ENCODE measurements at regions not wholly inside any gene's neighbourhood (a gene's known extent, or its start where the extent isn't known, plus 50 kb on each side); places are given as distances from the start of the nearest gene placed in this dataset.

GRCh38 chr2:163436963-163437362 lies 298.8 kb downstream of the FIGN start:
- H3K4me1 Mint-ChIP-seq, result no peaks in the 10 kb centered on the region
- DNase-seq (no peak), ATAC-seq (no peak)

GRCh38 chr2:163428187-163428586 lies 307.6 kb downstream of the FIGN start:
- no peaks in the 10 kb centered on the region for H3K27me3 Mint-ChIP-seq
- no peaks in the 10 kb centered on the region for H3K4me1 Mint-ChIP-seq
- ATAC-seq (no peak), DNase-seq (no peak)
- no peaks in the 10 kb centered on the region for H3K36me3 Mint-ChIP-seq (ENCODE audit: low read depth)
- H3K27ac Mint-ChIP-seq, result no peak overlapping the region
- H3K9me3 ChIP-seq (ENCODE audit: control insufficient read depth, low read length, poor library complexity, severe bottlenecking), result no peaks in the 10 kb centered on the region
- no peak overlapping the region for H3K4me3 Mint-ChIP-seq

More at GRCh38 chr2:163436963-163437362, 298.8 kb downstream of the FIGN start:
- Mint-ChIP-seq H3K4me3 (no peak overlapping the region), H3K36me3 (ENCODE audit: low read depth) (no peaks in the 10 kb centered on the region), H3K27ac (no peak overlapping the region), H3K27me3 (no peaks in the 10 kb centered on the region)
- H3K9me3 ChIP-seq (ENCODE audit: control insufficient read depth, low read length, poor library complexity, severe bottlenecking), result no peaks in the 10 kb centered on the region

- no peaks in the 10 kb centered on the region for H3K36me3 Mint-ChIP-seq (ENCODE audit: low read depth)
- DNase-seq, result no peak
- no peaks in the 10 kb centered on the region for H3K9me3 ChIP-seq (ENCODE audit: control insufficient read depth, low read length, poor library complexity, severe bottlenecking)
- H3K4me1 Mint-ChIP-seq, result no peaks in the 10 kb centered on the region
- no peaks in the 10 kb centered on the region for H3K27me3 Mint-ChIP-seq
- H3K4me3 Mint-ChIP-seq, result no peak overlapping the region
- ATAC-seq, result no peak
- no peak overlapping the region for H3K27ac Mint-ChIP-seq
These were observed 315.2 kb downstream of the FIGN start for GRCh38 chr2:163420604-163421003.

GRCh38 chr2:163419000-163419830 lies 316.6 kb downstream of the FIGN start:
- Mint-ChIP-seq H3K27ac (no peak overlapping the region), H3K36me3 (ENCODE audit: low read depth) (no peaks in the 10 kb centered on the region), H3K4me1 (no peaks in the 10 kb centered on the region), H3K27me3 (no peaks in the 10 kb centered on the region), H3K4me3 (no peak overlapping the region)
- no peaks in the 10 kb centered on the region for H3K9me3 ChIP-seq (ENCODE audit: control insufficient read depth, low read length, poor library complexity, severe bottlenecking)
- ATAC-seq, result no peak
- no peak for DNase-seq

GRCh38 chr2:163417596-163418337 lies 318.0 kb downstream of the FIGN start:
- Mint-ChIP-seq H3K4me3 (no peak overlapping the region), H3K27me3 (no peaks in the 10 kb centered on the region), H3K4me1 (no peaks in the 10 kb centered on the region), H3K27ac (no peak overlapping the region), H3K36me3 (ENCODE audit: low read depth) (no peaks in the 10 kb centered on the region)
- no peaks in the 10 kb centered on the region for H3K9me3 ChIP-seq (ENCODE audit: control insufficient read depth, low read length, poor library complexity, severe bottlenecking)
- DNase-seq (no peak), ATAC-seq (no peak)

GRCh38 chr2:163414121-163414520 lies 321.7 kb downstream of the FIGN start:
- H3K4me1 Mint-ChIP-seq, result no peaks in the 10 kb centered on the region

GRCh38 chr2:163407296-163407695 lies 328.5 kb downstream of the FIGN start:
- no peak overlapping the region for H3K4me3 Mint-ChIP-seq
- ATAC-seq (no peak), DNase-seq (no peak)
- H3K27me3 Mint-ChIP-seq, result no peaks in the 10 kb centered on the region
- H3K9me3 ChIP-seq (ENCODE audit: control insufficient read depth, low read length, poor library complexity, severe bottlenecking), result no peaks in the 10 kb centered on the region
- no peaks in the 10 kb centered on the region for H3K36me3 Mint-ChIP-seq (ENCODE audit: low read depth)
- H3K4me1 Mint-ChIP-seq, result no peaks in the 10 kb centered on the region
- no peak overlapping the region for H3K27ac Mint-ChIP-seq

More at GRCh38 chr2:163414121-163414520, 321.7 kb downstream of the FIGN start:
- no peak for DNase-seq
- H3K27ac Mint-ChIP-seq, result no peak overlapping the region
- H3K27me3 Mint-ChIP-seq, result no peaks in the 10 kb centered on the region
- ATAC-seq, result no peak
- H3K4me3 Mint-ChIP-seq, result no peak overlapping the region
- H3K9me3 ChIP-seq (ENCODE audit: control insufficient read depth, low read length, poor library complexity, severe bottlenecking), result no peaks in the 10 kb centered on the region
- no peaks in the 10 kb centered on the region for H3K36me3 Mint-ChIP-seq (ENCODE audit: low read depth)

GRCh38 chr2:163405298-163405697 lies 330.5 kb downstream of the FIGN start:
- ATAC-seq (no peak), DNase-seq (no peak)
- no peaks in the 10 kb centered on the region for H3K9me3 ChIP-seq (ENCODE audit: control insufficient read depth, low read length, poor library complexity, severe bottlenecking)
- Mint-ChIP-seq H3K27ac (no peak overlapping the region), H3K4me1 (no peaks in the 10 kb centered on the region), H3K4me3 (no peak overlapping the region), H3K27me3 (no peaks in the 10 kb centered on the region), H3K36me3 (ENCODE audit: low read depth) (no peaks in the 10 kb centered on the region)

- Mint-ChIP-seq H3K27ac (no peak overlapping the region), H3K27me3 (no peaks in the 10 kb centered on the region), H3K36me3 (ENCODE audit: low read depth) (no peaks in the 10 kb centered on the region), H3K4me3 (no peak overlapping the region), H3K4me1 (no peaks in the 10 kb centered on the region)
- ATAC-seq (no peak), DNase-seq (no peak)
- H3K9me3 ChIP-seq (ENCODE audit: control insufficient read depth, low read length, poor library complexity, severe bottlenecking), result no peaks in the 10 kb centered on the region
These were observed 334.3 kb downstream of the FIGN start for GRCh38 chr2:163401481-163401880.

- Mint-ChIP-seq H3K36me3 (ENCODE audit: low read depth) (no peaks in the 10 kb centered on the region), H3K27ac (no peak overlapping the region), H3K4me1 (no peaks in the 10 kb centered on the region), H3K4me3 (no peak overlapping the region), H3K27me3 (no peaks in the 10 kb centered on the region)
- ATAC-seq, result no peak
- no peaks in the 10 kb centered on the region for H3K9me3 ChIP-seq (ENCODE audit: control insufficient read depth, low read length, poor library complexity, severe bottlenecking)
- DNase-seq, result no peak
These were observed 338.4 kb downstream of the FIGN start for GRCh38 chr2:163397451-163397850.

- H3K4me1 Mint-ChIP-seq, result no peaks in the 10 kb centered on the region
- DNase-seq (no peak), ATAC-seq (no peak)
- H3K9me3 ChIP-seq (ENCODE audit: control insufficient read depth, low read length, poor library complexity, severe bottlenecking), result no peaks in the 10 kb centered on the region
- no peak overlapping the region for H3K27ac Mint-ChIP-seq
- H3K4me3 Mint-ChIP-seq, result no peak overlapping the region
- H3K27me3 Mint-ChIP-seq, result no peaks in the 10 kb centered on the region
- H3K36me3 Mint-ChIP-seq (ENCODE audit: low read depth), result no peaks in the 10 kb centered on the region
These were observed 340.2 kb downstream of the FIGN start for GRCh38 chr2:163395602-163396001.

- Mint-ChIP-seq H3K4me1 (no peaks in the 10 kb centered on the region), H3K27ac (no peak overlapping the region), H3K27me3 (no peaks in the 10 kb centered on the region), H3K36me3 (ENCODE audit: low read depth) (no peaks in the 10 kb centered on the region), H3K4me3 (no peak overlapping the region)
- no peaks in the 10 kb centered on the region for H3K9me3 ChIP-seq (ENCODE audit: control insufficient read depth, low read length, poor library complexity, severe bottlenecking)
- no peak for ATAC-seq
- DNase-seq, result no peak
These were observed 346.0 kb downstream of the FIGN start for GRCh38 chr2:163389838-163390237.

GRCh38 chr2:163375472-163375871 lies 360.3 kb downstream of the FIGN start:
- H3K36me3 Mint-ChIP-seq (ENCODE audit: low read depth), result no peaks in the 10 kb centered on the region
- DNase-seq (no peak), ATAC-seq (no peak)
- no peaks in the 10 kb centered on the region for H3K27me3 Mint-ChIP-seq
- no peaks in the 10 kb centered on the region for H3K4me1 Mint-ChIP-seq
- H3K4me3 Mint-ChIP-seq, result no peak overlapping the region
- no peak overlapping the region for H3K27ac Mint-ChIP-seq
- no peaks in the 10 kb centered on the region for H3K9me3 ChIP-seq (ENCODE audit: control insufficient read depth, low read length, poor library complexity, severe bottlenecking)

- Mint-ChIP-seq H3K36me3 (ENCODE audit: low read depth) (no peaks in the 10 kb centered on the region), H3K27ac (no peak overlapping the region), H3K4me3 (no peak overlapping the region), H3K27me3 (no peaks in the 10 kb centered on the region), H3K4me1 (no peaks in the 10 kb centered on the region)
- no peak for DNase-seq
- ATAC-seq, result no peak
- no peaks in the 10 kb centered on the region for H3K9me3 ChIP-seq (ENCODE audit: control insufficient read depth, low read length, poor library complexity, severe bottlenecking)
These were observed 360.7 kb downstream of the FIGN start for GRCh38 chr2:163375070-163375469.

All from T-helper 17 cell (primary cell).